ENCODE measurements at regions not wholly inside any gene's neighbourhood (a gene's known extent, or its start where the extent isn't known, plus 50 kb on each side); places are given as distances from the start of the nearest gene placed in this dataset.
"Not testable (repeated sequence)": the region's sequence is repeated elsewhere in the genome, so short reads cannot be mapped to it uniquely, and the experiment has no call there.

- Histone ChIP-seq H3K27ac (ENCODE audit: low read length) (no peak overlapping the region), H3K4me1 (ENCODE audit: control insufficient read depth, low read depth, low read length) (peaks cover 17% of the 10 kb centered on the region)
Measured at GRCh38 chr1:235059221-235059620, 69.4 kb downstream of the TOMM20 start.

GRCh38 chr1:235058695-235059094 lies 69.9 kb downstream of the TOMM20 start:
- Histone ChIP-seq H3K4me3 (ENCODE audit: low read length) (no peak overlapping the region), H3K4me1 (ENCODE audit: control insufficient read depth, low read depth, low read length) (peaks cover 17% of the 10 kb centered on the region), H3K27me3 (ENCODE audit: control insufficient read depth, insufficient read depth, low read length) (no peaks in the 10 kb centered on the region), H3K9me3 (ENCODE audit: control insufficient read depth, low read depth, low read length) (no peaks in the 10 kb centered on the region), H3K9ac (ENCODE audit: low read length) (no peak overlapping the region), H3K36me3 (ENCODE audit: control insufficient read depth, low read depth, low read length) (no peaks in the 10 kb centered on the region), H3K27ac (ENCODE audit: low read length) (no peak overlapping the region)

More at GRCh38 chr1:235059221-235059620, 69.4 kb downstream of the TOMM20 start:
- Histone ChIP-seq H3K9ac (ENCODE audit: low read length) (no peak overlapping the region), H3K27me3 (ENCODE audit: control insufficient read depth, insufficient read depth, low read length) (no peaks in the 10 kb centered on the region), H3K4me3 (ENCODE audit: low read length) (no peak overlapping the region), H3K9me3 (ENCODE audit: control insufficient read depth, low read depth, low read length) (no peaks in the 10 kb centered on the region), H3K36me3 (ENCODE audit: control insufficient read depth, low read depth, low read length) (no peaks in the 10 kb centered on the region)

GRCh38 chr1:235057385-235058306 lies 71.0 kb downstream of the TOMM20 start:
- H3K27me3 ChIP-seq (ENCODE audit: control insufficient read depth, insufficient read depth, low read length): no peaks in the 10 kb centered on the region
- H3K4me3 ChIP-seq (ENCODE audit: low read length): no peak overlapping the region
- H3K9ac ChIP-seq (ENCODE audit: low read length): no peak overlapping the region
- H3K27ac ChIP-seq (ENCODE audit: low read length): no peak overlapping the region
- H3K9me3 ChIP-seq (ENCODE audit: control insufficient read depth, low read depth, low read length): no peaks in the 10 kb centered on the region
- no peaks in the 10 kb centered on the region for H3K36me3 ChIP-seq (ENCODE audit: control insufficient read depth, low read depth, low read length)
- peaks cover 17% of the 10 kb centered on the region for H3K4me1 ChIP-seq (ENCODE audit: control insufficient read depth, low read depth, low read length)

- no peaks in the 10 kb centered on the region for H3K9me3 ChIP-seq (ENCODE audit: control insufficient read depth, low read depth, low read length)
- no peak overlapping the region for H3K27ac ChIP-seq (ENCODE audit: low read length)
- no peaks in the 10 kb centered on the region for H3K36me3 ChIP-seq (ENCODE audit: control insufficient read depth, low read depth, low read length)
- no peak overlapping the region for H3K9ac ChIP-seq (ENCODE audit: low read length)
- H3K27me3 ChIP-seq (ENCODE audit: control insufficient read depth, insufficient read depth, low read length): no peaks in the 10 kb centered on the region
- no peak overlapping the region for H3K4me3 ChIP-seq (ENCODE audit: low read length)
- H3K4me1 ChIP-seq (ENCODE audit: control insufficient read depth, low read depth, low read length): peaks cover 15% of the 10 kb centered on the region
Measured at GRCh38 chr1:235056937-235057336, 71.7 kb downstream of the TOMM20 start.

- no peak overlapping the region for H3K27ac ChIP-seq (ENCODE audit: low read length)
- no peak overlapping the region for H3K9ac ChIP-seq (ENCODE audit: low read length)
- no peaks in the 10 kb centered on the region for H3K9me3 ChIP-seq (ENCODE audit: control insufficient read depth, low read depth, low read length)
- H3K4me1 ChIP-seq (ENCODE audit: control insufficient read depth, low read depth, low read length): peaks cover 9% of the 10 kb centered on the region
- H3K4me3 ChIP-seq (ENCODE audit: low read length): no peak overlapping the region
- no peaks in the 10 kb centered on the region for H3K27me3 ChIP-seq (ENCODE audit: control insufficient read depth, insufficient read depth, low read length)
- no peaks in the 10 kb centered on the region for H3K36me3 ChIP-seq (ENCODE audit: control insufficient read depth, low read depth, low read length)
Measured at GRCh38 chr1:235054936-235055335, 73.7 kb downstream of the TOMM20 start.

GRCh38 chr1:235054466-235054865 lies 74.2 kb downstream of the TOMM20 start:
- Histone ChIP-seq H3K27me3 (ENCODE audit: control insufficient read depth, insufficient read depth, low read length) (no peaks in the 10 kb centered on the region), H3K36me3 (ENCODE audit: control insufficient read depth, low read depth, low read length) (no peaks in the 10 kb centered on the region), H3K27ac (ENCODE audit: low read length) (no peak overlapping the region), H3K9ac (ENCODE audit: low read length) (no peak overlapping the region), H3K9me3 (ENCODE audit: control insufficient read depth, low read depth, low read length) (no peaks in the 10 kb centered on the region), H3K4me1 (ENCODE audit: control insufficient read depth, low read depth, low read length) (peaks cover 9% of the 10 kb centered on the region), H3K4me3 (ENCODE audit: low read length) (no peak overlapping the region)

GRCh38 chr1:235052067-235053008 lies 76.3 kb downstream of the TOMM20 start:
- H3K9me3 ChIP-seq (ENCODE audit: control insufficient read depth, low read depth, low read length): no peaks in the 10 kb centered on the region
- H3K4me1 ChIP-seq (ENCODE audit: control insufficient read depth, low read depth, low read length): peaks cover 9% of the 10 kb centered on the region
- H3K4me3 ChIP-seq (ENCODE audit: low read length): no peak overlapping the region
- no peaks in the 10 kb centered on the region for H3K36me3 ChIP-seq (ENCODE audit: control insufficient read depth, low read depth, low read length)
- H3K27me3 ChIP-seq (ENCODE audit: control insufficient read depth, insufficient read depth, low read length): no peaks in the 10 kb centered on the region
- H3K9ac ChIP-seq (ENCODE audit: low read length): no peak overlapping the region
- no peak overlapping the region for H3K27ac ChIP-seq (ENCODE audit: low read length)

- Histone ChIP-seq H3K36me3 (ENCODE audit: control insufficient read depth, low read depth, low read length) (no peaks in the 10 kb centered on the region), H3K9me3 (ENCODE audit: control insufficient read depth, low read depth, low read length) (no peaks in the 10 kb centered on the region), H3K27ac (ENCODE audit: low read length) (no peak overlapping the region), H3K4me1 (ENCODE audit: control insufficient read depth, low read depth, low read length) (peaks cover 9% of the 10 kb centered on the region), H3K9ac (ENCODE audit: low read length) (no peak overlapping the region), H3K27me3 (ENCODE audit: control insufficient read depth, insufficient read depth, low read length) (no peaks in the 10 kb centered on the region), H3K4me3 (ENCODE audit: low read length) (no peak overlapping the region)
Measured at GRCh38 chr1:235051521-235051920, 77.1 kb downstream of the TOMM20 start.

- Histone ChIP-seq H3K9ac (ENCODE audit: low read length) (no peak overlapping the region), H3K27ac (ENCODE audit: low read length) (no peak overlapping the region), H3K9me3 (ENCODE audit: control insufficient read depth, low read depth, low read length) (no peaks in the 10 kb centered on the region), H3K4me1 (ENCODE audit: control insufficient read depth, low read depth, low read length) (peaks cover 9% of the 10 kb centered on the region), H3K36me3 (ENCODE audit: control insufficient read depth, low read depth, low read length) (no peaks in the 10 kb centered on the region), H3K4me3 (ENCODE audit: low read length) (no peak overlapping the region), H3K27me3 (ENCODE audit: control insufficient read depth, insufficient read depth, low read length) (no peaks in the 10 kb centered on the region)
Measured at GRCh38 chr1:235050911-235051360, 77.7 kb downstream of the TOMM20 start.

- H3K36me3 ChIP-seq (ENCODE audit: control insufficient read depth, low read depth, low read length); H3K4me1 ChIP-seq (ENCODE audit: control insufficient read depth, low read depth, low read length); H3K4me3 ChIP-seq (ENCODE audit: low read length); H3K9me3 ChIP-seq (ENCODE audit: control insufficient read depth, low read depth, low read length); H3K27ac ChIP-seq (ENCODE audit: low read length); H3K27me3 ChIP-seq (ENCODE audit: control insufficient read depth, insufficient read depth, low read length); H3K9ac ChIP-seq (ENCODE audit: low read length): not testable (repeated sequence)
Measured at GRCh38 chr1:235049716-235050378, 78.8 kb downstream of the TOMM20 start.

- no peaks in the 10 kb centered on the region for H3K36me3 ChIP-seq (ENCODE audit: control insufficient read depth, low read depth, low read length)
- H3K9me3 ChIP-seq (ENCODE audit: control insufficient read depth, low read depth, low read length): no peaks in the 10 kb centered on the region
- no peaks in the 10 kb centered on the region for H3K27me3 ChIP-seq (ENCODE audit: control insufficient read depth, insufficient read depth, low read length)
- peaks cover 9% of the 10 kb centered on the region for H3K4me1 ChIP-seq (ENCODE audit: control insufficient read depth, low read depth, low read length)
- H3K9ac ChIP-seq (ENCODE audit: low read length): no peak overlapping the region
- H3K27ac ChIP-seq (ENCODE audit: low read length): no peak overlapping the region
- no peak overlapping the region for H3K4me3 ChIP-seq (ENCODE audit: low read length)
Measured at GRCh38 chr1:235049217-235049616, 79.4 kb downstream of the TOMM20 start.

Measured in iPS-18a (cell line).